Dedifferentiated amniotic fluid mesenchymal stem cell (primary cell): ENCODE measurements at regions not wholly inside any gene's neighbourhood (a gene's known extent, or its start where the extent isn't known, plus 50 kb on each side); places are given as distances from the start of the nearest gene placed in this dataset.
"Not testable (repeated sequence)": the region's sequence is repeated elsewhere in the genome, so short reads cannot be mapped to it uniquely, and the experiment has no call there.

Experiments used
- DNase-seq: peaks from one replicate; pipeline ENCODE4 v3.0.0-alpha.2; 2016; ENCODE audit errors: extremely low spot score

- DNase-seq: no peak
Observed at GRCh38 chr3:144820726-144821125, 849.1 kb downstream of the DIPK2A start.

GRCh38 chr3:144821583-144821982 lies 850.0 kb downstream of the DIPK2A start:
- peak; percentile 78 for DNase-seq

GRCh38 chr3:144822671-144823070 lies 851.0 kb downstream of the DIPK2A start:
- no peak for DNase-seq

- DNase-seq: no peak
Observed at GRCh38 chr3:144831955-144832716, 860.5 kb downstream of the DIPK2A start.

GRCh38 chr3:144839991-144840390 lies 868.4 kb downstream of the DIPK2A start:
- no peak for DNase-seq

- no peak for DNase-seq
Observed at GRCh38 chr3:144840866-144841265, 869.2 kb downstream of the DIPK2A start.

- no peak for DNase-seq
Observed at GRCh38 chr3:144843099-144843498, 871.5 kb downstream of the DIPK2A start.

- no peak for DNase-seq
Observed at GRCh38 chr3:144852999-144853398, 881.4 kb downstream of the DIPK2A start.

- not testable (repeated sequence) for DNase-seq
Observed at GRCh38 chr3:144854020-144854419, 882.4 kb downstream of the DIPK2A start.

- no peak for DNase-seq
Observed at GRCh38 chr3:144859161-144859560, 887.5 kb downstream of the DIPK2A start.

GRCh38 chr3:144864646-144865045 lies 893.0 kb downstream of the DIPK2A start:
- DNase-seq: no peak

GRCh38 chr3:144865948-144866347 lies 894.3 kb downstream of the DIPK2A start:
- no peak for DNase-seq

GRCh38 chr3:144866476-144866875 lies 894.9 kb downstream of the DIPK2A start:
- DNase-seq: peak; percentile 60

- peak; percentile 16 for DNase-seq
Observed at GRCh38 chr3:144868506-144868905, 896.9 kb downstream of the DIPK2A start.

- DNase-seq: no peak
Observed at GRCh38 chr3:144873066-144873465, 901.4 kb downstream of the DIPK2A start.

GRCh38 chr3:144875211-144875610 lies 903.6 kb downstream of the DIPK2A start:
- no peak for DNase-seq

- no peak for DNase-seq
Observed at GRCh38 chr3:144877356-144877755, 905.7 kb downstream of the DIPK2A start.

GRCh38 chr3:144879701-144880100 lies 908.1 kb downstream of the DIPK2A start:
- no peak for DNase-seq

GRCh38 chr3:144893980-144894379 lies 922.4 kb downstream of the DIPK2A start:
- no peak for DNase-seq

GRCh38 chr3:144894576-144894975 lies 923.0 kb downstream of the DIPK2A start:
- DNase-seq: no peak

GRCh38 chr3:144900366-144900765 lies 928.7 kb downstream of the DIPK2A start:
- peak; percentile 37 for DNase-seq

GRCh38 chr3:144907581-144907980 lies 936.0 kb downstream of the DIPK2A start:
- DNase-seq: not testable (repeated sequence)

GRCh38 chr3:144912968-144913367 lies 941.3 kb downstream of the DIPK2A start:
- no peak for DNase-seq

GRCh38 chr3:144915202-144915601 lies 943.6 kb downstream of the DIPK2A start:
- no peak for DNase-seq
